MV-4-11 (cell line): ENCODE measurements at regions not wholly inside any gene's neighbourhood (a gene's known extent, or its start where the extent isn't known, plus 50 kb on each side); places are given as distances from the start of the nearest gene placed in this dataset.
"Not testable (repeated sequence)": the region's sequence is repeated elsewhere in the genome, so short reads cannot be mapped to it uniquely, and the experiment has no call there.

ENCODE experiments used
- DNase-seq: peaks from one replicate; lab custom pipeline; 2025; lab: John Stamatoyannopoulos, UW

- no peak for DNase-seq
Measured at GRCh38 chr3:110618512-110619226, 452.9 kb upstream of the NECTIN3 start.

- no peak for DNase-seq
Measured at GRCh38 chr3:110620118-110620517, 451.5 kb upstream of the NECTIN3 start.

- DNase-seq = no peak
Measured at GRCh38 chr3:110623571-110623970, 448.0 kb upstream of the NECTIN3 start.

GRCh38 chr3:110624576-110624975 is 447.0 kb upstream of the NECTIN3 start:
- no peak for DNase-seq

GRCh38 chr3:110625201-110625747 is 446.3 kb upstream of the NECTIN3 start:
- DNase-seq = no peak

- not testable (repeated sequence) for DNase-seq
Measured at GRCh38 chr3:110626652-110627111, 444.9 kb upstream of the NECTIN3 start.

- DNase-seq = no peak
Measured at GRCh38 chr3:110628650-110629301, 442.8 kb upstream of the NECTIN3 start.

GRCh38 chr3:110629917-110630316 is 441.7 kb upstream of the NECTIN3 start:
- no peak for DNase-seq

GRCh38 chr3:110644203-110644602 is 427.4 kb upstream of the NECTIN3 start:
- no peak for DNase-seq

- DNase-seq = no peak
Measured at GRCh38 chr3:110646055-110646454, 425.6 kb upstream of the NECTIN3 start.

- no peak for DNase-seq
Measured at GRCh38 chr3:110646496-110646895, 425.1 kb upstream of the NECTIN3 start.

- no peak for DNase-seq
Measured at GRCh38 chr3:110647586-110647985, 424.0 kb upstream of the NECTIN3 start.

- no peak for DNase-seq
Measured at GRCh38 chr3:110650741-110651140, 420.9 kb upstream of the NECTIN3 start.

GRCh38 chr3:110654843-110655502 is 416.6 kb upstream of the NECTIN3 start:
- DNase-seq = no peak

GRCh38 chr3:110656394-110657025 is 415.1 kb upstream of the NECTIN3 start:
- no peak for DNase-seq

GRCh38 chr3:110664148-110664547 is 407.5 kb upstream of the NECTIN3 start:
- DNase-seq = no peak

- no peak for DNase-seq
Measured at GRCh38 chr3:110666495-110666894, 405.1 kb upstream of the NECTIN3 start.

- no peak for DNase-seq
Measured at GRCh38 chr3:110667216-110667615, 404.4 kb upstream of the NECTIN3 start.

- no peak for DNase-seq
Measured at GRCh38 chr3:110670407-110670806, 401.2 kb upstream of the NECTIN3 start.

GRCh38 chr3:110677506-110677905 is 394.1 kb upstream of the NECTIN3 start:
- no peak for DNase-seq

GRCh38 chr3:110679285-110679684 is 392.3 kb upstream of the NECTIN3 start:
- DNase-seq = no peak

GRCh38 chr3:110680450-110680849 is 391.2 kb upstream of the NECTIN3 start:
- no peak for DNase-seq
